Hepatocyte (in vitro differentiated cells): ENCODE measurements at regions not wholly inside any gene's neighbourhood (a gene's known extent, or its start where the extent isn't known, plus 50 kb on each side); places are given as distances from the start of the nearest gene placed in this dataset.

Experiments used
- EZH2 ChIP-seq: fragments of 200-600 bp; sonication (generic); IDR thresholded peaks from 2 replicates; pipeline ENCODE4 v1.6.1; 2016; ENCODE audit warnings: antibody characterized with exemption, mild to moderate bottlenecking, borderline replicate concordance
- EZH2phosphoT487 ChIP-seq: fragments of 200-600 bp; sonication (generic); IDR thresholded peaks from one replicate; pipeline ENCODE4 v1.6.1; 2018; ENCODE audit warnings: antibody characterized with exemption, mild to moderate bottlenecking, low read depth, moderate library complexity; ENCODE audit not compliant: unreplicated experiment, severe bottlenecking
- TF ChIP-seq, protein P1 (sequence below): fragments of 200-600 bp; sonication (generic); IDR thresholded peaks from 2 replicates; pipeline ENCODE4 v1.5.1; 2016; ENCODE audit warnings: antibody characterized with exemption, mild to moderate bottlenecking; ENCODE audit not compliant: poor library complexity

DNA sequence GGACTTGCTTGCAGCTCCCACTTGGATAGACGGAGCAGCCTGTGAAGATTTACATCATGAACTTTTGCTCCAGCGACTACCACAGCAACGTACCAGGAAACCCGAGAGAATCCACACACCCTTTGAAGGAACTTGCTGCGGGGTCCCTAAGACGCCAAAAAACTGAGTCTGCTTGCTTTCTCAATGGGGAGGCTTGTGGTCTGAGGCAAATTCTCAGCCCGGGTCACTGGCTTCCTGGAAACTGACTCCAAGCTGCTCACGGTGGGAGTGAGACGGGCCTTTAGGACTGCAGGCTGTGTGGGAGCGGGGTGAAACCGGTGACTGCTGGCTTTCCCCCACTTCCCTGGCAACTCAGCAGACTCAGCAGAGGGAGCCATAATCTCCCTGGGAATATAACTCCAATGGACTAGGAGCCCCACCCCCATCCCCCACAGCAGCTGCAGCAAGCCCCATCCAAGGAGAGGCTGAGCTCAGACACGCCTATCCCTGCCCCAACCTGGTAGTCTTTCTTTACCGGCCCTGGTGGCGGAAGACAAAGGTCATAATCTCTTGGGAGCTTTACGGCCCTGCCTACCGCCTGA is 466.0 kb downstream of the CAAP1 start:
- TF ChIP-seq, protein P1, sequence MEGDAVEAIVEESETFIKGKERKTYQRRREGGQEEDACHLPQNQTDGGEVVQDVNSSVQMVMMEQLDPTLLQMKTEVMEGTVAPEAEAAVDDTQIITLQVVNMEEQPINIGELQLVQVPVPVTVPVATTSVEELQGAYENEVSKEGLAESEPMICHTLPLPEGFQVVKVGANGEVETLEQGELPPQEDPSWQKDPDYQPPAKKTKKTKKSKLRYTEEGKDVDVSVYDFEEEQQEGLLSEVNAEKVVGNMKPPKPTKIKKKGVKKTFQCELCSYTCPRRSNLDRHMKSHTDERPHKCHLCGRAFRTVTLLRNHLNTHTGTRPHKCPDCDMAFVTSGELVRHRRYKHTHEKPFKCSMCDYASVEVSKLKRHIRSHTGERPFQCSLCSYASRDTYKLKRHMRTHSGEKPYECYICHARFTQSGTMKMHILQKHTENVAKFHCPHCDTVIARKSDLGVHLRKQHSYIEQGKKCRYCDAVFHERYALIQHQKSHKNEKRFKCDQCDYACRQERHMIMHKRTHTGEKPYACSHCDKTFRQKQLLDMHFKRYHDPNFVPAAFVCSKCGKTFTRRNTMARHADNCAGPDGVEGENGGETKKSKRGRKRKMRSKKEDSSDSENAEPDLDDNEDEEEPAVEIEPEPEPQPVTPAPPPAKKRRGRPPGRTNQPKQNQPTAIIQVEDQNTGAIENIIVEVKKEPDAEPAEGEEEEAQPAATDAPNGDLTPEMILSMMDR, result no peak
- TF ChIP-seq EZH2 (no peak), EZH2phosphoT487 (no peak)
